AG10803 (cell line): ENCODE measurements at regions not wholly inside any gene's neighbourhood (a gene's known extent, or its start where the extent isn't known, plus 50 kb on each side); places are given as distances from the start of the nearest gene placed in this dataset.

Source experiments
- DNase-seq: peaks from one replicate; pipeline ENCODE4 v3.0.0; 2010; ENCODE audit warnings: low read depth
- H3K4me3 ChIP-seq: 2 replicates; pipeline ENCODE4 v1.5.1; 2011; ENCODE audit warnings: mild to moderate bottlenecking, low read length, control low read depth
- TF ChIP-seq, protein P1 (sequence below): conservative IDR thresholded peaks from 2 replicates; pipeline ENCODE4 v1.5.1; 2011; ENCODE audit warnings: mild to moderate bottlenecking, low read length, control low read depth, inconsistent platforms

GRCh38 chr9:90287567-90288274 lies 354.9 kb downstream of the DIRAS2 start:
- no peak overlapping the region for H3K4me3 ChIP-seq
- TF ChIP-seq, protein P1, sequence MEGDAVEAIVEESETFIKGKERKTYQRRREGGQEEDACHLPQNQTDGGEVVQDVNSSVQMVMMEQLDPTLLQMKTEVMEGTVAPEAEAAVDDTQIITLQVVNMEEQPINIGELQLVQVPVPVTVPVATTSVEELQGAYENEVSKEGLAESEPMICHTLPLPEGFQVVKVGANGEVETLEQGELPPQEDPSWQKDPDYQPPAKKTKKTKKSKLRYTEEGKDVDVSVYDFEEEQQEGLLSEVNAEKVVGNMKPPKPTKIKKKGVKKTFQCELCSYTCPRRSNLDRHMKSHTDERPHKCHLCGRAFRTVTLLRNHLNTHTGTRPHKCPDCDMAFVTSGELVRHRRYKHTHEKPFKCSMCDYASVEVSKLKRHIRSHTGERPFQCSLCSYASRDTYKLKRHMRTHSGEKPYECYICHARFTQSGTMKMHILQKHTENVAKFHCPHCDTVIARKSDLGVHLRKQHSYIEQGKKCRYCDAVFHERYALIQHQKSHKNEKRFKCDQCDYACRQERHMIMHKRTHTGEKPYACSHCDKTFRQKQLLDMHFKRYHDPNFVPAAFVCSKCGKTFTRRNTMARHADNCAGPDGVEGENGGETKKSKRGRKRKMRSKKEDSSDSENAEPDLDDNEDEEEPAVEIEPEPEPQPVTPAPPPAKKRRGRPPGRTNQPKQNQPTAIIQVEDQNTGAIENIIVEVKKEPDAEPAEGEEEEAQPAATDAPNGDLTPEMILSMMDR: no peak
- DNase-seq: no peak

DNA sequence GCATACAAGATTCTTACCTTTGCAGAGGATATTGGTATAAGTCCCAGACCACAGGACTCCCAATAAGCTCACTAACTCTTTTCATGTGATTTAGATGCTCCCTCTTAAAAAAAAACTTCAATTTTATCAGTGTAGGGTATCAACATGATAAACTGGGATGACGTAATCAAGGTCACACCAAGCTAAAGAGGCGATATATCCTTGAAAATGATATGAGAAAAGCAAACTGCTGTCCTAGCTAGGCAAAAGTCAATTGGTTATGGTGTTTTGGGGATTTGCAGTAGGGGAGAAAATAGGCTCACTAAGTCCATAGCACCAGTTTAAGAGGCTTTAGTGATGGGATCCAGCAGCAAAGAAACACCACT lies 354.4 kb downstream of the DIRAS2 start:
- no peak for DNase-seq
- H3K4me3 ChIP-seq: no peak overlapping the region
- TF ChIP-seq, protein P1: no peak

DNA sequence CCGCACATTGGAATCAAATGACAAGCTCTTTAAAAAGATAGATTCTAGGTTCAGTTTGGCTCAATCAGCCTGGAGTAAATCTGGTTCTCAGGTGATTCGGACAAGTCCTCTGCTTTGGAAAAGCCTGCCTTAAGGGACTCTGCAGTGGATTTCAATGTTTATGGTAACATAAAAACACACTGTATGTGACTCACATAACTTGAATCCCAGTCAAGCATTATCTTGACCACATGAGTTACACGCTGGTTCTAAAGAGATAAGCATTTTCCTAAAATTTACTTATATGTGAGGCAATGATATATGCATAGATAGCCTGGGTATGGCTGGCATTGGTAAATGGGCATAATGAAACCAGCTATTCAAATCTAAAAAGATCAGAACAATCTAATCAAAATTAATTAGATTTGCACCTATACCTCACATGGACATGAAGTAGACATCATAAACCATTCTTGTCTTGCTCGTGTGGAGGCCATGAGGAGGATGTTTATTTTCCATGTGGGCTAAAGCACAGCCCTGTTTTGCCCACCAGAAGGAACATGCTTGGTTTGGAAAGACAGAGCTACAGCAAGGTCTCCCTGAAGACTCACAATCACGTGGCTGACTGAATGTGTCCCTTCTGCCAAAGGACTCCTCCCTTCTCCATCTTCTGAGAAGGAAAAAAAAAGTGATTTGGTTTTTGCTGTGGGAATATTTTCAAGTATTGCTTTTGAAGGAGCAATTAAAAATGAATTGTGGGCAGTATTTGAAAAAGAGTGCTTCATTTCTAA lies 351.7 kb downstream of the DIRAS2 start:
- H3K4me3 ChIP-seq: no peak overlapping the region
- TF ChIP-seq, protein P1: no peak
- DNase-seq: no peak

- no peak for DNase-seq
- TF ChIP-seq, protein P1: no peak
- H3K4me3 ChIP-seq: no peak overlapping the region
Measured at GRCh38 chr9:90296539-90296938, 346.1 kb downstream of the DIRAS2 start.

GRCh38 chr9:90299968-90300367 lies 342.7 kb downstream of the DIRAS2 start:
- TF ChIP-seq, protein P1: no peak
- DNase-seq: no peak
- no peak overlapping the region for H3K4me3 ChIP-seq

- DNase-seq: no peak
- no peak overlapping the region for H3K4me3 ChIP-seq
- TF ChIP-seq, protein P1: no peak
Measured at GRCh38 chr9:90300611-90301276, 341.9 kb downstream of the DIRAS2 start.
